GM23248 (cell line): ENCODE measurements at regions not wholly inside any gene's neighbourhood (a gene's known extent, or its start where the extent isn't known, plus 50 kb on each side); places are given as distances from the start of the nearest gene placed in this dataset.

ENCODE experiments used
- EZH2 ChIP-seq: fragments of 200-600 bp; sonication (generic); IDR thresholded peaks from 2 replicates; pipeline ENCODE4 v1.6.1; 2018; ENCODE audit warnings: antibody characterized with exemption, mild to moderate bottlenecking; ENCODE audit not compliant: insufficient read depth, poor library complexity, severe bottlenecking
- EZH2phosphoT487 ChIP-seq: fragments of 200-600 bp; sonication (generic); IDR thresholded peaks from 2 replicates; pipeline ENCODE4 v1.6.1; 2018; ENCODE audit warnings: antibody characterized with exemption, moderate library complexity, mild to moderate bottlenecking, low read depth; ENCODE audit not compliant: insufficient read depth

DNA sequence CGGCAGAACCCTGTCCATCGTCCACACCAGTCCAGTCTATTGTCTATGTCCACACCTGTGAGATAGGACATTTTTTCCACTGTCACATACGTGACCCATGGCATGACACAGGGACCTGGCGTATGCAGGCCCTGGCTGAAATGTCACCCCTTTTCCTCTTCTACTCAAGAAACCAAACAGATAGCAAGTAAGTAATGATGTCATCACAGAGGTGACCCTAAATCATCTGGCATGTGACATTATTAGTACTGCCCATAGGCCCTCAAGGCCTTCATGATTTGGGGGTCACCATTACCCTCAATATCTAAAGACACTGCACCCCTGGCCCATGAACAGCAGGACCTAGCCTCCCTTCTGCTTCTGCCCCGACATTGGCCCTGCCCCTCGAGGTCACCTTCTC is 88.3 kb downstream of the LHX2 start:
- TF ChIP-seq EZH2 (no peak), EZH2phosphoT487 (no peak)
